Chondrocyte (in vitro differentiated cells): ENCODE measurements at regions not wholly inside any gene's neighbourhood (a gene's known extent, or its start where the extent isn't known, plus 50 kb on each side); places are given as distances from the start of the nearest gene placed in this dataset.

ENCODE experiments used
- DNase-seq: peaks from one replicate; pipeline ENCODE4 v3.0.0; 2021; ENCODE audit warnings: mixed read lengths, low spot score
- H3K27ac Mint-ChIP-seq: one replicate; pipeline ENCODE4 v1.8.0; 2021; ENCODE audit warnings: mild to moderate bottlenecking, moderate library complexity, mixed read lengths; ENCODE audit not compliant: unreplicated experiment
- H3K27me3 Mint-ChIP-seq: 2 replicates; pipeline ENCODE4 v1.8.0; 2021; ENCODE audit warnings: low read depth, mixed read lengths
- H3K36me3 Mint-ChIP-seq: 2 replicates; pipeline ENCODE4 v1.8.0; 2021; ENCODE audit warnings: low read depth, mixed read lengths
- H3K4me1 Mint-ChIP-seq: 2 replicates; pipeline ENCODE4 v1.8.0; 2021; ENCODE audit warnings: low read depth, mild to moderate bottlenecking, mixed read lengths
- H3K4me3 Mint-ChIP-seq: one replicate; pipeline ENCODE4 v1.8.0; 2021; ENCODE audit warnings: mild to moderate bottlenecking, moderate library complexity, mixed read lengths; ENCODE audit not compliant: unreplicated experiment
- H3K9me3 Mint-ChIP-seq: 2 replicates; pipeline ENCODE4 v1.8.0; 2021; ENCODE audit warnings: low read depth, mixed read lengths
- TF ChIP-seq, protein P1 (sequence below): fragments of 200-600 bp; sonication (generic); IDR thresholded peaks from 2 replicates; pipeline ENCODE4 v1.5.0; 2021; ENCODE audit warnings: antibody characterized with exemption, mild to moderate bottlenecking, moderate library complexity

DNA sequence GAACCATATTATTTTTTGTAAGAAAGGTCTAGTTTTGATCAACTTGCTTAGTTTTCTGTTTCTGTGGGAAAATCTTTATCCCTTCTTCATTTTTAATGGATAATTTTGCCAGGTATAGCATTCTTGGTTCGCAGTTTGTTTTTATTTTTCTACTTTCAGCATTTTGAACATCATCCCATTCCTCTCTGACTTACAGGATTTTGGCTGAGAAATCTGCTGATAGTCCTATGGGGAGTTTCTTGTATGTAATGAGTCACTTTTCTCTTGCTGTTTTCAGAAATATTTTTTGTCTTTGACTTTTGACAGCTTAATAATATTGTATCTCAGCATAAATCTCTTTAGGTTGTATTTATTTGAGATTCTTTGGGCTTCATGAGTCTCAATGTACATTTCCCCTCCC, 389.1 kb downstream of the PBX1 start:
- Mint-ChIP-seq H3K27ac (no peak overlapping the region), H3K36me3 (no peaks in the 10 kb centered on the region), H3K27me3 (peaks cover 4% of the 10 kb centered on the region), H3K9me3 (peaks cover 28% of the 10 kb centered on the region), H3K4me1 (no peaks in the 10 kb centered on the region), H3K4me3 (no peak overlapping the region)
- no peak for DNase-seq
- TF ChIP-seq, protein P1, sequence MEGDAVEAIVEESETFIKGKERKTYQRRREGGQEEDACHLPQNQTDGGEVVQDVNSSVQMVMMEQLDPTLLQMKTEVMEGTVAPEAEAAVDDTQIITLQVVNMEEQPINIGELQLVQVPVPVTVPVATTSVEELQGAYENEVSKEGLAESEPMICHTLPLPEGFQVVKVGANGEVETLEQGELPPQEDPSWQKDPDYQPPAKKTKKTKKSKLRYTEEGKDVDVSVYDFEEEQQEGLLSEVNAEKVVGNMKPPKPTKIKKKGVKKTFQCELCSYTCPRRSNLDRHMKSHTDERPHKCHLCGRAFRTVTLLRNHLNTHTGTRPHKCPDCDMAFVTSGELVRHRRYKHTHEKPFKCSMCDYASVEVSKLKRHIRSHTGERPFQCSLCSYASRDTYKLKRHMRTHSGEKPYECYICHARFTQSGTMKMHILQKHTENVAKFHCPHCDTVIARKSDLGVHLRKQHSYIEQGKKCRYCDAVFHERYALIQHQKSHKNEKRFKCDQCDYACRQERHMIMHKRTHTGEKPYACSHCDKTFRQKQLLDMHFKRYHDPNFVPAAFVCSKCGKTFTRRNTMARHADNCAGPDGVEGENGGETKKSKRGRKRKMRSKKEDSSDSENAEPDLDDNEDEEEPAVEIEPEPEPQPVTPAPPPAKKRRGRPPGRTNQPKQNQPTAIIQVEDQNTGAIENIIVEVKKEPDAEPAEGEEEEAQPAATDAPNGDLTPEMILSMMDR: no peak

DNA sequence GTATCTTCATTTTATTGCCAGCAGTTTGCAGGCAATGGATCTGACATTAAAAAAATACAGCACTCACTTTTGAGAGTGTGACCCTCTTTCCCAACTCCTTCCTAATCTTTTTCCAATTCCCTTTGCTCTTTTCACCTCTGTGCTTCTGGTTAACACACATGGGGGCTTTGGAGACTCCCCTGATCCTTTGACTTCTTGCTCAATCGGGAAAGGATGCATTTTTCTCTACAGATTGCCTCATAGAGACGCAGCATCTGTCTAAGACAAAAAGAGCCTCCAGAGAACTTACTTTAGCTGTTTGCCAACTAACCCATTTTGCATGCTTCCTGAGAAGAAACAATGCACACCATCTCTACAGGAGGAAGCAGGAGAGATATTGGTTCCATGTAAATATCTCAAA, 378.3 kb downstream of the PBX1 start:
- no peak overlapping the region for H3K27ac Mint-ChIP-seq

DNA sequence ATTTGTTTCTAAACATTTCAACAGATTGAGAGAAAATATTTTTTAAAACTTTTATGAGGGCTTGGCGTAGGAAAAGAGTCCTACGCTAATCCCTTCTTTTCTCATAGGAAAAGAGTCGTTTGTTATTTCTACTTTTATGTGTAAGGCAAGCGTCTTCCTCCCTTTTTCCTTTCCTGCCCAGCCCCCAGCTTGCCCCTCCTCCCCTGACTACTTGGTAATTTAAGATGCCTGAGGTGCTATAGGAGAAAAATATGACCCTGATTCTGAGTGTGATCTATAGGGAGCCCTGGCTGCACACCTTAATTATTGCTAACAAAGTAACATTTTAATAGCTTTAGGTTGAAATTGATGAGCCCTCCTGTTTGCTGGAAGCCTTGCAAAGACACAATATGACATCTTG, 373.6 kb downstream of the PBX1 start:
- Mint-ChIP-seq H3K27ac (no peak overlapping the region), H3K36me3 (no peaks in the 10 kb centered on the region), H3K4me3 (no peak overlapping the region), H3K9me3 (no peaks in the 10 kb centered on the region), H3K4me1 (no peaks in the 10 kb centered on the region), H3K27me3 (peaks cover 27% of the 10 kb centered on the region)
- DNase-seq: no peak
- TF ChIP-seq, protein P1: no peak

More for the DNA sequence above, 378.3 kb downstream of the PBX1 start:
- Mint-ChIP-seq H3K4me3 (no peak overlapping the region), H3K4me1 (no peaks in the 10 kb centered on the region), H3K27me3 (peaks cover 16% of the 10 kb centered on the region), H3K9me3 (peaks cover 4% of the 10 kb centered on the region), H3K36me3 (no peaks in the 10 kb centered on the region)
- TF ChIP-seq, protein P1: no peak
- DNase-seq: no peak

DNA sequence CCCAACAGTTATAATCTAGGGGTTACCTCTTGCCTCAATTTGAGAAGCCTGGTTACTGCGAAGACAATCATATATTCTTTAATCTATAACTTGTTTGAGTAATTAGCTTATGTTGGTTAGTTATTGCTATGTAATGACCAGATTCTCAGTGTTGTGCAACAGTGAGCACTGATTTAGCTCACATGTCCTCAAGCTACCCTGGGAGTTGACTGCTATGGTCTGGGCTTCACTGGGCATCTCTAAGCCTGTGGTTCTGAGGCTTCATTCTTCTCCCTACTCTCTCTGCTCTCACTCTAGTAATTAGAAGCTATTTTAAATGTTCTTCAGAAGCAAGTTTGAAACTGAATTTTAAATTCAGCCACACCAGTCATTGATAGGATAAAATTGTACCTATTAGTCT, 371.8 kb downstream of the PBX1 start:
- no peaks in the 10 kb centered on the region for H3K9me3 Mint-ChIP-seq
- TF ChIP-seq, protein P1: no peak
- H3K4me3 Mint-ChIP-seq: no peak overlapping the region
- H3K4me1 Mint-ChIP-seq: no peaks in the 10 kb centered on the region
- H3K36me3 Mint-ChIP-seq: no peaks in the 10 kb centered on the region
- H3K27ac Mint-ChIP-seq: no peak overlapping the region
- DNase-seq: no peak
- H3K27me3 Mint-ChIP-seq: peaks cover 29% of the 10 kb centered on the region

DNA sequence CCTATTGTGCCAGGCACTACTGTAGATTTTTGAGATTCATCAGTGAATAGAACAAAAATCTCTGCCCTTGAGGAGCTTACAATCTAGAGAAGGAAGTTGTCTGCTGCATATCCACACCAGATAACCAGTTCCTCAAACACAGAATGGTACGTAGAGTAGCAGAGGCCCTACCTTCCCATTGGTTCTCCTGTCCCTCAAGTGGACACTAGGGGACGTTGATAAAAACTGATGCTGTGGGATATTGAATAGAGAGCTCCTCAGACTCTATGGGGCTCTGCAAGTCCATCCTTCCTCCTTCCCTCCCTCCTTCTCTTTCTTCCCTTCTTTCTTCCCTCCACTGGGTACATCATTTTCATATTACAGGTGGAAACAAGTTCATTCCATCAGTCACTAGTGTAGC, 371.3 kb downstream of the PBX1 start:
- TF ChIP-seq, protein P1: no peak
- H3K36me3 Mint-ChIP-seq: no peaks in the 10 kb centered on the region
- no peaks in the 10 kb centered on the region for H3K4me1 Mint-ChIP-seq
- no peak for DNase-seq
- no peaks in the 10 kb centered on the region for H3K9me3 Mint-ChIP-seq
- H3K27ac Mint-ChIP-seq: no peak overlapping the region
- H3K4me3 Mint-ChIP-seq: no peak overlapping the region
- H3K27me3 Mint-ChIP-seq: peaks cover 25% of the 10 kb centered on the region
